GM23248 (cell line): ENCODE measurements at regions not wholly inside any gene's neighbourhood (a gene's known extent, or its start where the extent isn't known, plus 50 kb on each side); places are given as distances from the start of the nearest gene placed in this dataset.

Source experiments
- EZH2 ChIP-seq: fragments of 200-600 bp; sonication (generic); IDR thresholded peaks from 2 replicates; pipeline ENCODE4 v1.6.1; 2018; ENCODE audit warnings: antibody characterized with exemption, mild to moderate bottlenecking; ENCODE audit not compliant: insufficient read depth, poor library complexity, severe bottlenecking
- EZH2phosphoT487 ChIP-seq: fragments of 200-600 bp; sonication (generic); IDR thresholded peaks from 2 replicates; pipeline ENCODE4 v1.6.1; 2018; ENCODE audit warnings: antibody characterized with exemption, moderate library complexity, mild to moderate bottlenecking, low read depth; ENCODE audit not compliant: insufficient read depth

DNA sequence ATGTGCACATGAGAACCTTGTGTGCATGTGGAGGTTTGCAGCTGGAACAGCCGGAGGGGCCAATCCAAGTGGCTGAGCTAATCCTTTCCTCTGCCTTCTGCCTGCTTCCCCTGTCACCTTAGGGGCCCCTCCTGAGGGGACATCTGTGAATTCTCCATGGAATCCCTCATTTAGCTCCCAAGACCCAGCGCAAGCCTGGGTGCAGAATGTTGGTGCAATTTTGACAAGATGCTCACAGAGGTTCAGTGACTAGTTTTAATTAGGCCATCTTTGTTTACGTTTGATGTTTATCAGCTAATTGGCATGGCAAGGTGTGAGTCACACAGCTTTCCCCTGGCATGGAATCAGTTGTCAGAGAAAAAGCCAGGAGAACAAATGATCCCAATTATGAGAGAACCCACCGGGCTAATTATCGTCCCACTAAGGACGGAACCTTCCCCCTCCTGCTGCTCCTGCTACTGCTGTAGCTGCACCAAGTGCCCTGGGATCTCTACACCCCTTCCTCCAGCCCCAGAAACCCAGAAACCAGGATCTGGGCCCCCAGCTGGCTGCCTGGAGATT, 63.6 kb upstream of the PAX6 start:
- TF ChIP-seq EZH2 (no peak), EZH2phosphoT487 (no peak)
